Umbilical cord (tissue), 1 donor: ENCODE measurements at regions not wholly inside any gene's neighbourhood (a gene's known extent, or its start where the extent isn't known, plus 50 kb on each side); places are given as distances from the start of the nearest gene placed in this dataset.

Experiments used
- DNase-seq: peaks from one replicate; pipeline ENCODE4 v3.0.0-alpha.2; 2015; ENCODE audit warnings: low spot score

- no peak for DNase-seq
Observed at GRCh38 chr2:215691346-215691745, 255.5 kb upstream of the FN1 start.

DNA sequence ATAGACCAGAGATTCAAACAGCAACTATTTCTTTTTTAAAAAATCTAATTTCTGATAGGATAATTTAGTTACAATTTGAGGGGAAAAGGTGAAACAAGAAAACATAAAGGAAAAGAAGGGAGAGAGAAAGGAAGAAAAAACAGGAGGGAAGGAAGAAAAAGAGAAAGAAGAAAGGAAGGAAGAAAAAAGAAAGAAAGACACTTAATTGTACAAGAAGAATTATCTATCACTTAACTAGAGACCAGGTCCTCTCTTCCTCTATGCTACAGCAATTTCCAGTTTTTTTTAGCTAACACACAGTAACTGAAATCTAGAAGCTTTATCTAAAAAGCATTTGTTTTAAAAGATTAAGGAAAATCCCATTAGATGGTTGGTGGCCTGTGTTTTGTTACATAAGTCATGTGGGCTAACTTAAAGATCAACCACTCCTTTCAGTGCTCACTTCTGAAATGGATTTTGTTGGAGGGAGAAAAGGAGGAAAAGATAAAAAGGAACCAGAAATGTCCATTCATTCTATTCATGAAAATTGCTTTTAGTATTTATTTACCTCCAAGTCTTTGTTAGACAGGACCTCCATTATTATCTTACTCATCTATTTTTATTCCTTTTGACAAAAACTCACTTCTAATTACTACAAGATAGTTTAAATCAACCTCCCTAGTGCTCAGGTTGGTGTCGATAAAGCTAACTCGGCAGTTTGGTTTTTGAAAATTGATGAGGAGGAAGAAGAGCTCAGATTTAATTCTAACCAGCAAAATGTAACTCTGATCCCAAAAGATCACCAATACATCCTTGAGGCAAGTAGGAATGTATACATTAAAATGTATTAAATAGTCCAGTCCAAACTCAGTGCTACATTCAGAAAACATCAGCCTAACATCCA is 251.5 kb upstream of the FN1 start:
- peak; percentile 37 for DNase-seq

GRCh38 chr2:215685238-215685990 is 249.5 kb upstream of the FN1 start:
- no peak for DNase-seq

GRCh38 chr2:215684448-215685237 is 248.8 kb upstream of the FN1 start:
- DNase-seq, result peak; percentile 56

GRCh38 chr2:215683295-215683694 is 247.4 kb upstream of the FN1 start:
- no peak for DNase-seq

DNA sequence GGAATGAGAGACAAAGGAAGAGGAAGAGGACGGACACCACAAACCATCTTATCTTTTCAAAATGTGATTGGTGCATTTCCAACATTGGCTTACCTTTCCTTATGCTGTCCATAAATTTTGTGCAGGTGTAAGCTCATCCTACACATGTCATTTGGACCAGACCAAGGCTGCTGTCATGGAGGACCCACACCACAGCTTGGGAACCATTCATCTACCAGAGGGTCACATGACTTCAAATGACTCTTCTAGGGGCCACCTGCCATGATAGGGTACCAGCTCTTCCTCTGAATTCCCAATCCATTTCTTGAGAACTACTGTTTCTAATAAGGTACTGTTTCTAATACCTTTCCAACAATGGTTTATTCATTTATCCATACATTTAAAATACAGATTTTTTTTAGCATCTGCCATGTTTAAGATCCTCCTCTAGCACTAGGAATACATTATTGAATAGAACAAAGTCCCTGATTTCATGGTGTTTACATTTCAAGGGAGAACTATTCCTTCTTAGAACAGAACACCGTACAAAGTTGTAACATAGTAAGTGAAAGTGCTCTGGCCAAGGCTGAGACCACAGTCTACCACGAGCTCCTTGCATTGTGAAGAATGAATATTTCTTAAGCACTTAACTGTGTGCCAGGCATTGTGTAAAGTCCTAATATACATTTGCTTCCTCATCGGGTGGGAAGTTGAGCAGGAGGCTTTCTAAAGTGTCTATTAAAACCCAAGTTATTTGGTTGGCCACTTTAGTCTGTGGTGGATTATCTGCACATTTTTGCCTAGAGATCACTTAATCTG is 246.1 kb upstream of the FN1 start:
- no peak for DNase-seq

GRCh38 chr2:215680605-215681598 is 245.0 kb upstream of the FN1 start:
- DNase-seq, result peak; percentile 44

DNA sequence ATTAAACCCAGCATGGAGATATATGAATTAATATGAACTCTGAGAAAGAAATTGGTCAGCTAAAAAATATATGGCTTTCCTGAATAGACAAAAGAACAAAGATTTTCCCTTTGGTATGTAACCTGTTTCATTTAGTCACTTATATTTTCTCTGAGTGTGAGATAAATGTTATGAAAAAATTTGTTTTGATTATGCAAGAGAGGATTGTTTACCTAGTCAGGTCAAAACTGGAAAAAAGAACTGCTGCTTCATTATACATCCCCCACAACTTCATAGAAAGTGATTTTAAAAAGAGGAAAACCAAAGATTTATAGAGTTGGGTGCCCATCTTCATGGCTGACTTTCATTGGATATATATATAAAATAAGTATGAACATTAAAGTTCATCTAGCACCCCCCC is 242.2 kb upstream of the FN1 start:
- DNase-seq, result no peak

DNA sequence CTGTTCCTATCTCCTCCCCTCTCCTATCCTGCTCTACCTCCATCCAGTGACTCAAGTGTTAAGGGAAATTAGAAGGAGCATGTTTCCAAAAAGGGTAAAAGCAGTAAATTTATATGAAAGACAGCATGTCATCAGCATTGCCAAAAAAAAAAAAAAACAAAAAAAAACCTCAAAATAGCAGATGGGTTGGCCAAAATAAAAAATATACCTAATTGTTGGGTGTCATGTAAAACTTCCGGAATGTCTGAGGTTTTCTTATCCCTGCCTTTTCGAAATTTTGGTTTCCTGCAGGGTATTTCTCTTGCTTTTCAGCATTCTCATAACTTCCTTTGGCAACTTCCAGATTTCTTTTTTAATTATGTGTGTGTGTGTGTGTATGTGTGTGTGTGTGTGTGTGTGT is 241.6 kb upstream of the FN1 start:
- no peak for DNase-seq

- no peak for DNase-seq
Observed at GRCh38 chr2:215672406-215672805, 236.5 kb upstream of the FN1 start.

DNA sequence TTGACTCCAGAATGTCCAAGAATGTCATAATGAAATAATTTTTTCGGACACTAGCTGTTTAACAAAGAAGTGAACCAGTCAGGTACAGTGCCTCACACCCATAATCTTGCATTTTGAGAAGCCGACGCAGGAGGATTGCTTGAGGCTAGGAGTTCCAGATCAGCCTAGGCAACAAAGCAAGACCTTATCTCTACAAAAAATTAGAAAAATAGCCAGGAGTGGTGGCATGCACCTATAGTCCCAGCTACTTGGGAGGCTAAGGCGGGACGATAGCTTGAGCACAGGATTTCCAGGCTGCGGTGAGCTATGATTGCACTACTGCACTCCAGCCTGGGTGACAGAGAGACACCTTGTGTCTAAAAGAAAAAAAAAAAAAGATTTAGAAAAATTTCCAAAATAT is 235.8 kb upstream of the FN1 start:
- DNase-seq, result no peak

GRCh38 chr2:215671244-215671643 is 235.4 kb upstream of the FN1 start:
- DNase-seq, result no peak

DNA sequence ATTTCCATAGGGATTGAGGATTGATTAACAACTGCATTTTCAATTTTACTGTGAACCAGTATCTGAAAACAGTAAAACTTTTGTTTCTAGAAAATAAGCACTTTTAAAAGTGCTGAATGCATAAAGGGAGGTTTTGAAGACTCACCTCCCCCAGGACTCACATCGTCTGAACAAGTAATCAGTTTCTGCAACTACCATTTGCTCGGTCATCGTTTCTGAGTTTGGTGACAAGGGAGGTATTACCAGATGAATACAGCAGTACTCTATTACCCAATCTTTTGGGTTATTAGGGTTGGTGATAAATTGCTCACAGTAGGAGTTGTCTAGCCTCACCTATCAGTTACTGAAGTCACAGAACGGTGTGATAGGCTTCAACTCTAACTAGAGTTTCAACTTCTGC is 234.5 kb upstream of the FN1 start:
- DNase-seq, result no peak

GRCh38 chr2:215668378-215668775 is 232.5 kb upstream of the FN1 start:
- peak; percentile 81 for DNase-seq

DNA sequence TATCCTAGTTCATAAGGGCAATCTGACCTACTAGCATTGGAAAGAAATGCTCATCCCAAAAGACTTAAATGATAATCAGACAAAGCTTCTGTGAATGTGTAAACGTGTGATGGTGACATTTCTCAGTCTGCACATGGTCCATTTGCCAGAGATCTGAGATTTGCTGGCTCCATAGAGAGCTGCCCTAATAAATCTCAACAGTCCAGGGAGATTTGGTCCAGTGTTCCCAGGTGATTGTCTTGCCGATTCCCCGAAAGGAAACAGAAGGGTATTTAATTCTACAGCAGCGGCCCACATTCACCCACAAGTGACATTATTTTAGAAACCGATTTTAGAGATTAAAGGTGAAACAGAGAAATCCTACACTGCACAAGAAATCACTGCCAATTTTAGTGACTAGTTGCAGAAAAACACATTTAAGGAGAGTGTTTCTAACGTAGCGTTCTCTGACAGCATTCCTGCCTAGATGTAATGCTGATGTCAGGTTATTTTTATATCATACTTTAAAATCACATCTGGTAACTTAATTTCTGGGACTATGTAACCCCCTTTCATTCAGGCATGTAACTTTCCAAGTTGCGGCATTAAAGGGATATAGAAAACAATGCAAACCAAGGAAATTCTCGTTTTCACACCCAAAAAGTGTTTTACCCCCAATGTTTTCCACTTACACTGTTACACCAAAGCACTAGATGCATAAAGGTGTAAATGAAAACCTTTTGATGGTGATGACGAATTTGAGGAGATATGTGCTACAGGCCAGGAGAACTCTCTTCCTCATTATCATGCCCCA is 231.9 kb upstream of the FN1 start:
- DNase-seq, result peak; percentile 63

GRCh38 chr2:215664847-215665525 is 229.1 kb upstream of the FN1 start:
- DNase-seq, result no peak

DNA sequence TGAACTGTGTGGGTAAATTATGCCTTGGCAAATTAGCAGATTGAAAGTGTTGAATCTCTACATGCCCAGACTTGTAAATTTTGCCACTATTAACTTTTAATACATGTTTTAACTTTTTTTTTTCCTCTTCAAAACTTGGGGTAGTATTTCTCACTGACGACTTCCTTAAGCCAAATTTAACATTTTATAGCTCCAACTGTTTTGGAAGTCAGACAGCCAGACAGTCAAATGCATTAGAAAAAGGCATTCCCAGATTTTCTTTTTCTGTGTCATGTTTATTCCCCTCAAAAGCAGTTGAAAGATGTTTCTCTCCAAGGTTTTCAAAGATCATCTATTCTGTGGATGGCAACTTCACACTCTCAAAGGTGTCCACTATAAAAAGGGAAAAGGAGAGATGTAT is 226.8 kb upstream of the FN1 start:
- no peak for DNase-seq

GRCh38 chr2:215660687-215661086 is 224.8 kb upstream of the FN1 start:
- DNase-seq, result no peak

- DNase-seq, result no peak
Observed at GRCh38 chr2:215659650-215660049, 223.8 kb upstream of the FN1 start.
